ENCODE measurements at regions not wholly inside any gene's neighbourhood (a gene's known extent, or its start where the extent isn't known, plus 50 kb on each side); places are given as distances from the start of the nearest gene placed in this dataset.

GRCh38 chr20:63083831-63084562 is 77.2 kb upstream of the BHLHE23 start:
- TF ChIP-seq CTCF (IDR thresholded peaks at IDR 0.05) (no peak), ZNF671 (CRISPR knock-in tag; IDR thresholded peaks at IDR 0.05) (no peak)

Data from WTC11 (cell line).